ENCODE measurements at regions not wholly inside any gene's neighbourhood (a gene's known extent, or its start where the extent isn't known, plus 50 kb on each side); places are given as distances from the start of the nearest gene placed in this dataset.

GRCh38 chr7:155172141-155172540 lies 102.0 kb downstream of the HTR5A start:
- no peak for DNase-seq (ENCODE audit: low spot score)
- Mint-ChIP-seq H3K27me3 (ENCODE audit: unreplicated experiment) (peaks cover 3% of the 10 kb centered on the region), H3K27ac (ENCODE audit: unreplicated experiment) (no peak overlapping the region), H3K4me1 (ENCODE audit: unreplicated experiment) (no peaks in the 10 kb centered on the region), H3K9me3 (ENCODE audit: unreplicated experiment) (no peaks in the 10 kb centered on the region), H3K36me3 (ENCODE audit: low read depth, unreplicated experiment) (no peaks in the 10 kb centered on the region), H3K4me3 (ENCODE audit: unreplicated experiment) (no peak overlapping the region)
- no peak for TF ChIP-seq CTCF (IDR thresholded peaks at IDR 0.05; ENCODE audit: unreplicated experiment)

- no peaks in the 10 kb centered on the region for H3K9me3 Mint-ChIP-seq (ENCODE audit: unreplicated experiment)
- H3K27ac Mint-ChIP-seq (ENCODE audit: unreplicated experiment) = no peak overlapping the region
- H3K4me1 Mint-ChIP-seq (ENCODE audit: unreplicated experiment) = no peaks in the 10 kb centered on the region
- no peak overlapping the region for H3K4me3 Mint-ChIP-seq (ENCODE audit: unreplicated experiment)
- H3K27me3 Mint-ChIP-seq (ENCODE audit: unreplicated experiment) = peaks cover 1% of the 10 kb centered on the region
- no peak for TF ChIP-seq CTCF (IDR thresholded peaks at IDR 0.05; ENCODE audit: unreplicated experiment)
- H3K36me3 Mint-ChIP-seq (ENCODE audit: low read depth, unreplicated experiment) = no peaks in the 10 kb centered on the region
- DNase-seq (ENCODE audit: low spot score) = no peak
These were observed 103.8 kb downstream of the HTR5A start for GRCh38 chr7:155173905-155174304.

GRCh38 chr7:155178096-155178495 lies 108.0 kb downstream of the HTR5A start:
- Mint-ChIP-seq H3K4me1 (ENCODE audit: unreplicated experiment) (no peaks in the 10 kb centered on the region), H3K9me3 (ENCODE audit: unreplicated experiment) (peaks cover 5% of the 10 kb centered on the region), H3K27ac (ENCODE audit: unreplicated experiment) (no peak overlapping the region), H3K36me3 (ENCODE audit: low read depth, unreplicated experiment) (peaks cover 3% of the 10 kb centered on the region), H3K27me3 (ENCODE audit: unreplicated experiment) (peaks cover 3% of the 10 kb centered on the region), H3K4me3 (ENCODE audit: unreplicated experiment) (no peak overlapping the region)
- no peak for DNase-seq (ENCODE audit: low spot score)
- no peak for TF ChIP-seq CTCF (IDR thresholded peaks at IDR 0.05; ENCODE audit: unreplicated experiment)

DNA sequence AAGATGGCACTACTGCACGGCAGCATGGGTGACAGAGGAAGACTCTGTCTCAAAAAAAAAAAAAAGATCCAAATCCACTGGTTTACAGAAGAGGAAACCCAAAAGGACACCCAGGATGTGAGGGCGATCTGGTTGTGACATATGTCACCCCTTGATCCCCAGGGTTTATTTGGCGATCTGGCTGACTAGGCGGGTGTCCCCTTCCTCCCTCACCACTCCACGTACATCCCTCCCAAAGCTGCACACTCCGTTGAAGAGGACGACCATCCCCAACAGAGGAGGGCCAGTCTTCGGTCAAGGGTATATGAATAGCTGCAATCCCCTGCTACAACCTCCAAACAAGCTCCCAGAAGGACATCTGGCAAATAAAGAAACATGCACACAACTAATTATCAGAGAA lies 111.6 kb downstream of the HTR5A start:
- H3K4me3 Mint-ChIP-seq (ENCODE audit: unreplicated experiment) = no peak overlapping the region

More for the DNA sequence above, 111.6 kb downstream of the HTR5A start:
- Mint-ChIP-seq H3K9me3 (ENCODE audit: unreplicated experiment) (peaks cover 5% of the 10 kb centered on the region), H3K27me3 (ENCODE audit: unreplicated experiment) (peaks cover 4% of the 10 kb centered on the region), H3K27ac (ENCODE audit: unreplicated experiment) (no peak overlapping the region), H3K4me1 (ENCODE audit: unreplicated experiment) (no peaks in the 10 kb centered on the region), H3K36me3 (ENCODE audit: low read depth, unreplicated experiment) (peaks cover 20% of the 10 kb centered on the region)
- no peak for DNase-seq (ENCODE audit: low spot score)
- TF ChIP-seq CTCF (IDR thresholded peaks at IDR 0.05; ENCODE audit: unreplicated experiment) = no peak

Data from endothelial cell (in vitro differentiated cells).